PC-3 (cell line): ENCODE measurements at regions not wholly inside any gene's neighbourhood (a gene's known extent, or its start where the extent isn't known, plus 50 kb on each side); places are given as distances from the start of the nearest gene placed in this dataset.

ENCODE experiments used
- ATAC-seq: fragments of 200-7000 bp; cut with Tn5 transposase; 2 replicates; pipeline ENCODE4 v1.9.1; 2020; ENCODE audit warnings: mild to moderate bottlenecking, moderate library complexity
- BruUV-seq: library from RNA; stranded (reverse); fragments of 400-500 nt; replicated peaks from 2 replicates; lab custom pipeline; 2021; lab: Mats Ljungman, UMichigan
- CTCF ChIA-PET: fragments of 300-600 bp; sonication (Branson Sonifier 250); formaldehyde crosslinking; loops from one replicate; lab custom pipeline; 2022; ENCODE audit warnings: antibody characterized with exemption; lab: Charles Lee
- POLR2A ChIA-PET: fragments of 300-600 bp; sonication (Branson Sonifier 250); formaldehyde crosslinking; loops from one replicate; lab custom pipeline; 2022; ENCODE audit warnings: antibody characterized with exemption; ENCODE audit not compliant: unreplicated experiment; lab: Charles Lee
- DNase-seq: peaks from one replicate; pipeline ENCODE4 v3.0.0-alpha.2; 2015
- H2AFZ ChIP-seq: fragments of 300-600 bp; sonication (generic); 2 replicates; pipeline ENCODE4 v1.6.0; 2016; ENCODE audit warnings: antibody characterized with exemption, low read length
- H3F3A ChIP-seq: fragments of 300-600 bp; sonication (generic); one replicate; pipeline ENCODE4 v1.6.0; 2017; ENCODE audit warnings: antibody characterized with exemption, low read length, control low read depth, mild to moderate bottlenecking; ENCODE audit not compliant: unreplicated experiment
- H3K27ac ChIP-seq: fragments of 300-600 bp; sonication (generic); 2 replicates; pipeline ENCODE4 v1.5.1; 2016; ENCODE audit warnings: mild to moderate bottlenecking, low read length
- H3K27me3 ChIP-seq: fragments of 300-600 bp; sonication (generic); 2 replicates; pipeline ENCODE4 v1.6.1; 2016; ENCODE audit warnings: low read length, mixed read lengths
- H3K36me3 ChIP-seq: fragments of 300-600 bp; sonication (generic); 2 replicates; pipeline ENCODE4 v1.6.1; 2016; ENCODE audit warnings: low read depth, mixed run types, low read length, mixed read lengths
- H3K4me1 ChIP-seq: fragments of 300-600 bp; sonication (generic); 2 replicates; pipeline ENCODE4 v1.5.1; 2016; ENCODE audit warnings: low read length; ENCODE audit not compliant: insufficient read depth
- H3K4me2 ChIP-seq: fragments of 300-600 bp; sonication (generic); 2 replicates; pipeline ENCODE4 v1.6.0; 2016; ENCODE audit warnings: low read length
- H3K4me3 ChIP-seq: fragments of 300-600 bp; sonication (generic); 2 replicates; pipeline ENCODE4 v1.5.1; 2016; ENCODE audit warnings: mild to moderate bottlenecking, low read length, mixed read lengths
- H3K79me2 ChIP-seq: fragments of 300-600 bp; sonication (generic); 2 replicates; pipeline ENCODE4 v1.6.1; 2017; ENCODE audit warnings: low read length, mixed read lengths
- H3K9ac ChIP-seq: fragments of 300-600 bp; sonication (generic); 2 replicates; pipeline ENCODE4 v1.6.0; 2016; ENCODE audit warnings: mild to moderate bottlenecking, low read length
- H3K9me2 ChIP-seq: fragments of 300-600 bp; sonication (generic); replicated peaks from 2 replicates; pipeline ENCODE4 v1.6.1; 2016; ENCODE audit warnings: mixed run types, low read length, mixed read lengths
- H3K9me3 ChIP-seq: fragments of 300-600 bp; sonication (generic); 2 replicates; pipeline ENCODE4 v1.6.1; 2016; ENCODE audit warnings: low read length, mixed read lengths
- H4K20me1 ChIP-seq: fragments of 300-600 bp; sonication (generic); 2 replicates; pipeline ENCODE4 v1.6.1; 2016; ENCODE audit warnings: low read length, mixed read lengths
- CTCF ChIP-seq: fragments of 300-600 bp; sonication (generic); conservative IDR thresholded peaks from 2 replicates; pipeline ENCODE4 v1.5.1; 2017; ENCODE audit warnings: antibody characterized with exemption, low read depth, mild to moderate bottlenecking, low read length
- EZH2 ChIP-seq: fragments of 300-600 bp; sonication (generic); IDR thresholded peaks from one replicate; pipeline ENCODE4 v1.6.1; 2017; ENCODE audit warnings: antibody characterized with exemption, mild to moderate bottlenecking, low read length; ENCODE audit not compliant: unreplicated experiment
- EZH2phosphoT487 ChIP-seq: fragments of 300-600 bp; sonication (generic); IDR thresholded peaks from 2 replicates; pipeline ENCODE4 v1.6.1; 2018; ENCODE audit warnings: mild to moderate bottlenecking, antibody characterized with exemption, low read length, borderline replicate concordance
- intact Hi-C: fragments of 100-400 bp; cut with micrococcal nuclease; formaldehyde crosslinking; loops from 2 replicates; pipeline ENCODE4 v1.9.0; 2023

- Histone ChIP-seq H3K4me1 (no peaks in the 10 kb centered on the region), H3K9ac (no peak overlapping the region), H3K9me2 (no peaks in the 10 kb centered on the region), H4K20me1 (no peaks in the 10 kb centered on the region), H3K27me3 (no peaks in the 10 kb centered on the region), H3K36me3 (no peaks in the 10 kb centered on the region), H3K4me3 (no peak overlapping the region), H3K27ac (no peak overlapping the region), H3K79me2 (no peaks in the 10 kb centered on the region), H2AFZ (no peak overlapping the region), H3K9me3 (no peaks in the 10 kb centered on the region), H3F3A (no peaks in the 10 kb centered on the region), H3K4me2 (no peak overlapping the region)
- DNase-seq (no peak), ATAC-seq (no peak)
- POLR2A ChIA-PET, result no interaction called here
- intact Hi-C loops, result no loop called here
- TF ChIP-seq EZH2 (no peak), CTCF (no peak), EZH2phosphoT487 (no peak)
- no TSS peak for BruUV-seq
- CTCF ChIA-PET, result no interaction called here
Measured at GRCh38 chr12:87467936-87468335, 561.3 kb downstream of the C12orf50 start.

GRCh38 chr12:87464565-87464964 is 564.6 kb downstream of the C12orf50 start:
- TF ChIP-seq EZH2 (no peak), EZH2phosphoT487 (no peak), CTCF (no peak)
- Histone ChIP-seq H3K27me3 (no peaks in the 10 kb centered on the region), H3K4me2 (no peak overlapping the region), H3K79me2 (no peaks in the 10 kb centered on the region), H3K9me2 (no peaks in the 10 kb centered on the region), H3K27ac (no peak overlapping the region), H3F3A (no peaks in the 10 kb centered on the region), H3K4me3 (no peak overlapping the region), H3K36me3 (no peaks in the 10 kb centered on the region), H3K9me3 (no peaks in the 10 kb centered on the region), H3K4me1 (no peaks in the 10 kb centered on the region), H2AFZ (no peak overlapping the region), H3K9ac (no peak overlapping the region), H4K20me1 (no peaks in the 10 kb centered on the region)
- no TSS peak for BruUV-seq
- intact Hi-C loops, result no loop called here
- ATAC-seq, result no peak
- POLR2A ChIA-PET, result no interaction called here
- DNase-seq, result no peak
- CTCF ChIA-PET, result no interaction called here

- BruUV-seq, result no TSS peak
- peak; percentile 48 for DNase-seq
- Histone ChIP-seq H3K36me3 (no peaks in the 10 kb centered on the region), H3K4me3 (no peak overlapping the region), H3K9me3 (no peaks in the 10 kb centered on the region), H3K27me3 (no peaks in the 10 kb centered on the region), H4K20me1 (no peaks in the 10 kb centered on the region), H3K4me1 (peaks cover 23% of the 10 kb centered on the region), H3K9ac (no peak overlapping the region), H2AFZ (no peak overlapping the region), H3K9me2 (no peaks in the 10 kb centered on the region), H3K79me2 (no peaks in the 10 kb centered on the region), H3F3A (no peaks in the 10 kb centered on the region), H3K27ac (no peak overlapping the region), H3K4me2 (no peak overlapping the region)
- ChIA-PET POLR2A (no interaction called here), CTCF (no interaction called here)
- intact Hi-C loops, result loop anchor here (5.0 kb wide), 1 partner anchor 192 kb away; no protein-coding TSS in a partner anchor
- no peak for TF ChIP-seq CTCF
- TF ChIP-seq EZH2, result no peak
- no peak for TF ChIP-seq EZH2phosphoT487
- ATAC-seq, result no peak
Measured at GRCh38 chr12:87444039-87444438, 585.2 kb downstream of the C12orf50 start.
